GM12891 (cell line): ENCODE measurements at regions not wholly inside any gene's neighbourhood (a gene's known extent, or its start where the extent isn't known, plus 50 kb on each side); places are given as distances from the start of the nearest gene placed in this dataset.

Experiments
- DNase-seq: peaks from one replicate; pipeline ENCODE4 v3.0.0; 2011; ENCODE audit warnings: low spot score; ENCODE audit not compliant: insufficient read length
- FAIRE-seq: peaks from 2 replicates; lab custom pipeline; 2011; peaks lifted over from hg19 to GRCh38; lab: Jason Lieb, UNC
- PAX5 ChIP-seq: IDR thresholded peaks from 2 replicates; pipeline ENCODE4 v1.6.1; 2011; ENCODE audit warnings: low read length, moderate library complexity, mild to moderate bottlenecking; ENCODE audit not compliant: insufficient read depth, severe bottlenecking
- POLR2A ChIP-seq: IDR thresholded peaks from 2 replicates; pipeline ENCODE4 v1.6.1; 2011; ENCODE audit warnings: low read depth, low read length, control low read depth
- POLR2AphosphoS5 ChIP-seq: IDR thresholded peaks from 2 replicates; pipeline ENCODE4 v1.6.1; 2011; ENCODE audit warnings: low read depth, low read length, control low read depth
- POU2F2 ChIP-seq: IDR thresholded peaks from 2 replicates; pipeline ENCODE4 v1.6.1; 2011; ENCODE audit warnings: low read depth, mild to moderate bottlenecking, control low read depth, low read length, moderate library complexity
- SPI1 ChIP-seq: IDR thresholded peaks from 2 replicates; pipeline ENCODE4 v1.6.1; 2011; ENCODE audit warnings: low read depth, low read length, control low read depth
- TAF1 ChIP-seq: IDR thresholded peaks from 2 replicates; pipeline ENCODE4 v1.6.1; 2011; ENCODE audit warnings: low read depth, low read length, control low read depth

DNA sequence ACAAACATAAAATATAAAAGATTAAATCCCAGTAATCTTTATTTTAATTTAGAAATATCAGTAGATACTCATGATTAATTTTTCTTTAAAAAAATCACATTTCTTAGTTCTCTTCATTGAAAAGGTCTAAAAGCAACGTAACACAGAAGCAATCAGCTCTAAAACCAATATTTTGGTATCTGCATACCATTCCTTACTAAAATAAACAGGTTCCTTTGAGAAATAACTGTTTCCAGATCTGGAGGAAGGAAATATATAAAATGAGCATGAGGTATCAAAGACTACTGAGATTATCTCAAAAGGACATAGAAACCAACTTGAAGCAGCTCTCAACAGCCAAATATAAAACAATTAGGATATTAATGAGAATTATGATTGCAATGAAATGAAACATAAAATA is 301.0 kb upstream of the GNAI1 start:
- no peak for TF ChIP-seq POLR2AphosphoS5
- TF ChIP-seq SPI1 = no peak
- TF ChIP-seq POU2F2 = no peak
- TF ChIP-seq POLR2A = no peak
- no peak for TF ChIP-seq PAX5
- TF ChIP-seq TAF1 = no peak
- DNase-seq (no peak), FAIRE-seq (no peak)

GRCh38 chr7:79828866-79829265 is 305.8 kb upstream of the GNAI1 start:
- no peak for TF ChIP-seq TAF1
- TF ChIP-seq PAX5 = no peak
- no peak for TF ChIP-seq POU2F2
- TF ChIP-seq POLR2A = no peak
- no peak for TF ChIP-seq SPI1
- TF ChIP-seq POLR2AphosphoS5 = no peak
- DNase-seq (no peak), FAIRE-seq (no peak)

GRCh38 chr7:79823246-79823951 is 311.2 kb upstream of the GNAI1 start:
- FAIRE-seq (no peak), DNase-seq (no peak)
- no peak for TF ChIP-seq POU2F2
- no peak for TF ChIP-seq TAF1
- TF ChIP-seq PAX5 = no peak
- TF ChIP-seq POLR2AphosphoS5 = no peak
- no peak for TF ChIP-seq SPI1
- no peak for TF ChIP-seq POLR2A

- DNase-seq (no peak), FAIRE-seq (no peak)
- TF ChIP-seq POU2F2 (no peak), TAF1 (no peak), POLR2AphosphoS5 (no peak), POLR2A (no peak)
These were observed 311.9 kb upstream of the GNAI1 start for GRCh38 chr7:79822620-79823240.

GRCh38 chr7:79820387-79820786 is 314.2 kb upstream of the GNAI1 start:
- DNase-seq (no peak), FAIRE-seq (no peak)
- no peak for TF ChIP-seq POLR2A
- TF ChIP-seq POU2F2 = no peak
- no peak for TF ChIP-seq SPI1
- TF ChIP-seq TAF1 = no peak
- no peak for TF ChIP-seq PAX5
- no peak for TF ChIP-seq POLR2AphosphoS5

DNA sequence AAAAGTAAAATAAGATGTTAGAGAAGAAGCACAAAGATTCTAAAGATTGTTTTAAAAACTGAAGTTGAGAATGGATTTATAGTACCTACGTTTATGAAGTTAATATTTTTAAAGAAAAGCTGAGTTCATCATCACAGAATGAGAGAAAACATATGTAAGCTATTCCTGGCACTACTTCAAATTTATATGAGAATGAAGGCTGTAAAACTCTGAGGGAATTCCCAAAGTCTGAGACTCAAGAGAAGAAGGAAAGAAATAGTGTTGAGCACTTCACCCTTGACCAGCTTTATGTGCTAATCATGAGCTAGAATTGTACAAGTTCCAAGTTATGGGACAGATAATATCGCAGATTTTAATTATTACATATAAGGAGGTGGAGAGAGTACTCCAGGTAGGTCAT is 323.7 kb upstream of the GNAI1 start:
- FAIRE-seq (no peak), DNase-seq (no peak)
- no peak for TF ChIP-seq TAF1
- TF ChIP-seq POLR2A = no peak
- no peak for TF ChIP-seq POLR2AphosphoS5

DNA sequence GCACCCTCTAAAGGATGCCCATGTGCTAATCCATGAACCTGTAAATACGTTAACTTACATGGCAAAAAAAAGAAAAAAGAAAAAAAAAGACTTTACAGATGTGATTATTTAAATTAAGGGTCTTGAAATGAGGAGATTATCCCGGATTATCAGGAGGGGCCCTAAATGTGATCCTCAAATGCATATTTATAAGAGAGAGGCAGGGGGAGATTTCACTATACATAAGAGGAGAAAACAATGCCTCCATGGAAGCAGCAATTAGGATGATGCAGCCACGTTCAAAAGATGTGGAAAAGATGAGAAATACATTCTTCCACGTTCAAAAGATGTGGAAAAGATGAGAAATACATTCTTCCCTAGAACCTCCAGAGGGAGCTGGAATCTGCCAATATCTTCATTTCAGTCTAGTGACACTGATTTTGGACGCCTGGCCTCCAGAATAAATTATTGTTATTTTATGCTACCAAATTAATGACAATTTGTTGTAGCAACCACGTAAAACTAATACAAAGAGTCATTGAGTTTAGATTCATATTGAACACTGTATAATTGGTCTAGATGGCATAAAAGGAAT is 328.4 kb upstream of the GNAI1 start:
- TF ChIP-seq POU2F2 (no peak), POLR2A (no peak), PAX5 (no peak), TAF1 (no peak), SPI1 (no peak), POLR2AphosphoS5 (no peak)
- FAIRE-seq (no peak), DNase-seq (no peak)

GRCh38 chr7:79790656-79791262 is 337.3 kb upstream of the MAGI2 start:
- TF ChIP-seq POU2F2 (no peak), POLR2AphosphoS5 (no peak), PAX5 (no peak), SPI1 (no peak), POLR2A (no peak), TAF1 (no peak)
- DNase-seq = no peak
- no peak for FAIRE-seq

DNA sequence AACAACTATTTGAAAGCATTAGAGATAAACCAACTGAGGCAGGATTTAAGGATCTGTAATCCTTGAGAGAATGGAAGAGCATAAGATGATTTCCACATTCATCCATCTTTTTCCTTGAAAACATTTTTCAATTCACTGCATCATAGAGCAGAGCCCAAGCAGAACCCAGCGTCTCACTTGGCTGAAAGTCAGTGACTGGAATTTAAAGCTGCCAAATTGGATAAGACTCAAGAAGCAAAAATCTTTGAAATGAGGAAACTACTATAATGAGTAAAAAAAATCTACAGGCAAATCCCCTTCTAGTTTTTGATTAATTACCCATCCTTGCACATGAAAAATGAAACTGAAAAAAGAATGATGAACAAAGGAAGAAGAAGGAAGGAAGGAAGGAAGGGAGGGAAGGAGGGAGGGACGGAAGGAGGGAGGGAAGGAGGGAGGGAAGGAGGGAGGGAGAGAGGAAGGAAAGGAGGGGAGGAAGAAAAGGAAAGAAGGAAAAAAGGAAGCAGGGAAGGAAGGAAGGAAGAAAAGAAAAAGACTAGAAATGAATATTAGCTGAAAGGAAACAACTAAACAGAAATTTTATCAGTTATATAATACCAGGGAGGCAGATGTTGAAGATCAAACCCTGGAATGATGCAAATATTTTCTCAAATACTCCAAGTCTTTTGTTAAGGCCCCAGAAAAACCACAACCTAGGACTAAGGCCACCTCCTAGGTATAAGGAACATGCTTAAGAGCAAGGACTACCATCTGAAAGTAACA is 336.3 kb upstream of the MAGI2 start:
- TF ChIP-seq POU2F2 (no peak), POLR2A (no peak), SPI1 (no peak), POLR2AphosphoS5 (no peak), TAF1 (no peak), PAX5 (no peak)
- DNase-seq (no peak), FAIRE-seq (no peak)
